Mesothelial cell of epicardium (in vitro differentiated cells): ENCODE measurements at regions not wholly inside any gene's neighbourhood (a gene's known extent, or its start where the extent isn't known, plus 50 kb on each side); places are given as distances from the start of the nearest gene placed in this dataset.
A peak's percentile ranks its signal among the peaks of the same experiment; 100 is the strongest.

Experiments
- DNase-seq, 2 experiments: peaks; one replicate each; pipeline ENCODE4 v3.0.0; 2021; ENCODE audit warnings: low spot score in 2 of 2; ENCODE audit not compliant: unreplicated experiment in 2 of 2
- H3K27ac Mint-ChIP-seq: 2 replicates; pipeline ENCODE4 v1.8.0; 2021; ENCODE audit warnings: mixed read lengths
- H3K27me3 Mint-ChIP-seq: 2 replicates; pipeline ENCODE4 v1.8.0; 2021; ENCODE audit warnings: low read depth, mixed read lengths
- H3K36me3 Mint-ChIP-seq: 2 replicates; pipeline ENCODE4 v1.8.0; 2021; ENCODE audit warnings: mixed read lengths
- H3K4me1 Mint-ChIP-seq: 2 replicates; pipeline ENCODE4 v1.8.0; 2021; ENCODE audit warnings: mixed read lengths
- H3K4me3 Mint-ChIP-seq: 2 replicates; pipeline ENCODE4 v1.8.0; 2021; ENCODE audit warnings: mild to moderate bottlenecking, moderate library complexity, mixed read lengths
- H3K9me3 Mint-ChIP-seq: 2 replicates; pipeline ENCODE4 v1.8.0; 2021; ENCODE audit warnings: mixed read lengths
- TF ChIP-seq, protein P1 (sequence below): fragments of 200-600 bp; sonication (generic); IDR thresholded peaks from one replicate; pipeline ENCODE4 v1.5.0; 2021; ENCODE audit warnings: antibody characterized with exemption; ENCODE audit not compliant: unreplicated experiment

DNA sequence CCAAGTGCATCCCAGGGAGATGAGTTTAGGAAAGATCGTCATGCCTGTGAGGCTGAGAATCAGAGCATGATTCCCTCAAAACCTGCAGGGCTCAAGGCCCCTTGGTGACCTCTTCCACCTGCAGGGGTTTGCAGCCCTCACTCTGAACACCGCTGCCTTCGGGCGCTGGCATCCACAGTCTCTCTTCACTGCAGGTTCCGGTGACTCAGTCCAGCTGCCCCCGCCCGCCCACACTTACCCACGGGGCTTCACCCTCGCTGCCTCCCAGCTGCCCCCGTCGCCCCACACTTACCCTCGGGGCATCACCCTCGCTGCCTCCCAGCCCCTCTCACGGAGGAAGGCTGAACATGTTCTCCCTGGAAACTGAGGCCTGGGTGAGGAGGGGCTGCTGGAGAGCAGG is 277.1 kb downstream of the XXYLT1 start:
- Mint-ChIP-seq H3K36me3 (no peaks in the 10 kb centered on the region), H3K9me3 (no peaks in the 10 kb centered on the region), H3K4me1 (peaks cover 5% of the 10 kb centered on the region), H3K4me3 (no peak overlapping the region), H3K27ac (no peak overlapping the region), H3K27me3 (no peaks in the 10 kb centered on the region)
- TF ChIP-seq, protein P1, sequence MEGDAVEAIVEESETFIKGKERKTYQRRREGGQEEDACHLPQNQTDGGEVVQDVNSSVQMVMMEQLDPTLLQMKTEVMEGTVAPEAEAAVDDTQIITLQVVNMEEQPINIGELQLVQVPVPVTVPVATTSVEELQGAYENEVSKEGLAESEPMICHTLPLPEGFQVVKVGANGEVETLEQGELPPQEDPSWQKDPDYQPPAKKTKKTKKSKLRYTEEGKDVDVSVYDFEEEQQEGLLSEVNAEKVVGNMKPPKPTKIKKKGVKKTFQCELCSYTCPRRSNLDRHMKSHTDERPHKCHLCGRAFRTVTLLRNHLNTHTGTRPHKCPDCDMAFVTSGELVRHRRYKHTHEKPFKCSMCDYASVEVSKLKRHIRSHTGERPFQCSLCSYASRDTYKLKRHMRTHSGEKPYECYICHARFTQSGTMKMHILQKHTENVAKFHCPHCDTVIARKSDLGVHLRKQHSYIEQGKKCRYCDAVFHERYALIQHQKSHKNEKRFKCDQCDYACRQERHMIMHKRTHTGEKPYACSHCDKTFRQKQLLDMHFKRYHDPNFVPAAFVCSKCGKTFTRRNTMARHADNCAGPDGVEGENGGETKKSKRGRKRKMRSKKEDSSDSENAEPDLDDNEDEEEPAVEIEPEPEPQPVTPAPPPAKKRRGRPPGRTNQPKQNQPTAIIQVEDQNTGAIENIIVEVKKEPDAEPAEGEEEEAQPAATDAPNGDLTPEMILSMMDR, result no peak
- peak in 1 of 2 experiments; percentile 25 for DNase-seq

DNA sequence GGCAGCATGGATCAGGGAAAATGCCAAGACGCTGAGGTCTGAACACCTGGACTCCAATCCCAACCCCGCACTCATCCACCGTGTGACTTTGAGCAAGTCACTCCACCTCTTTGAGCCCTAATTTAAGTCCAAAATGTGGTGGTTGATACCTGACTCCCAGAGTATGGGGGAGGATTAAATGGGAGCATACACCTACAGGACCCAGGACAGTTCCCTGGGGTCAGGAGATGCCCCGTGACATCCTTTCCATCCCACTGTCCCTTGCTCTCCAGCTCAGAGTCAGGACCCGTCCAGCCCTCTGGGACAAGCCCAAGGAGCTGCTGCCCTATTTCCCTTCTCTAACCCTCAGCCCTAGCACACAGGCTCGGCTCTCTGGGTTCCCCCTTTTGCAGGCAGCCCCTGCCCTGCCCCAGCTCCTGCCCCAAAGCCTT is 276.4 kb downstream of the XXYLT1 start:
- Mint-ChIP-seq H3K36me3 (no peaks in the 10 kb centered on the region), H3K27ac (no peak overlapping the region), H3K27me3 (no peaks in the 10 kb centered on the region), H3K9me3 (no peaks in the 10 kb centered on the region), H3K4me3 (no peak overlapping the region), H3K4me1 (peaks cover 5% of the 10 kb centered on the region)
- peak in 1 of 2 experiments; percentile 27 for DNase-seq
- TF ChIP-seq, protein P1, result no peak

GRCh38 chr3:194995334-194995733 is 275.6 kb downstream of the XXYLT1 start:
- Mint-ChIP-seq H3K4me3 (no peak overlapping the region), H3K27me3 (no peaks in the 10 kb centered on the region), H3K9me3 (no peaks in the 10 kb centered on the region), H3K27ac (no peak overlapping the region), H3K36me3 (no peaks in the 10 kb centered on the region), H3K4me1 (peaks cover 5% of the 10 kb centered on the region)
- TF ChIP-seq, protein P1, result no peak
- peak in 1 of 2 experiments; percentile 25 for DNase-seq

GRCh38 chr3:194995922-194996321 is 275.0 kb downstream of the XXYLT1 start:
- peak in 1 of 2 experiments; percentile 29 for DNase-seq
- H3K27ac Mint-ChIP-seq, result no peak overlapping the region
- H3K36me3 Mint-ChIP-seq, result no peaks in the 10 kb centered on the region
- H3K27me3 Mint-ChIP-seq, result no peaks in the 10 kb centered on the region
- no peak overlapping the region for H3K4me3 Mint-ChIP-seq
- TF ChIP-seq, protein P1, result no peak
- no peaks in the 10 kb centered on the region for H3K9me3 Mint-ChIP-seq
- peaks cover 5% of the 10 kb centered on the region for H3K4me1 Mint-ChIP-seq

- H3K27ac Mint-ChIP-seq, result no peak overlapping the region
- DNase-seq, result peak in 1 of 2 experiments; percentile 28
- H3K4me3 Mint-ChIP-seq, result no peak overlapping the region
- peaks cover 4% of the 10 kb centered on the region for H3K4me1 Mint-ChIP-seq
- H3K27me3 Mint-ChIP-seq, result no peaks in the 10 kb centered on the region
- no peaks in the 10 kb centered on the region for H3K9me3 Mint-ChIP-seq
- TF ChIP-seq, protein P1, result no peak
- H3K36me3 Mint-ChIP-seq, result no peaks in the 10 kb centered on the region
Measured at GRCh38 chr3:194996746-194997145, 274.2 kb downstream of the XXYLT1 start.

- TF ChIP-seq, protein P1, result no peak
- no peak for DNase-seq
- H3K9me3 Mint-ChIP-seq, result no peaks in the 10 kb centered on the region
- no peaks in the 10 kb centered on the region for H3K27me3 Mint-ChIP-seq
- H3K4me3 Mint-ChIP-seq, result no peak overlapping the region
- H3K4me1 Mint-ChIP-seq, result peaks cover 18% of the 10 kb centered on the region
- H3K27ac Mint-ChIP-seq, result no peak overlapping the region
- H3K36me3 Mint-ChIP-seq, result no peaks in the 10 kb centered on the region
Measured at GRCh38 chr3:194998417-194998816, 272.5 kb downstream of the XXYLT1 start.
